ENCODE measurements at regions not wholly inside any gene's neighbourhood (a gene's known extent, or its start where the extent isn't known, plus 50 kb on each side); places are given as distances from the start of the nearest gene placed in this dataset.

GRCh38 chr6:80437801-80438200 lies 331.3 kb downstream of the BCKDHB start:
- Histone ChIP-seq H3K9ac (ENCODE audit: low read depth in 1 of 2, low read length in 2 of 2) (no peak overlapping the region), H3K9me3 (ENCODE audit: control insufficient read depth in 4 of 4, low read length in 3 of 4) (no peaks in the 10 kb centered on the region), H3K4me3 (ENCODE audit: low read depth in 1 of 3, low read length in 3 of 3) (no peak overlapping the region), H3K27ac (ENCODE audit: low read depth in 1 of 2, low read length in 2 of 2) (no peak overlapping the region), H3K27me3 (ENCODE audit: control insufficient read depth in 4 of 4, insufficient read depth in 4 of 4, low read length in 3 of 4) (no peaks in the 10 kb centered on the region), H3K4me1 (ENCODE audit: control insufficient read depth in 4 of 4, insufficient read depth in 4 of 4, low read length in 3 of 4) (no peaks in the 10 kb centered on the region), H3K36me3 (ENCODE audit: control insufficient read depth in 4 of 4, insufficient read depth in 3 of 4, low read depth in 1 of 4, low read length in 3 of 4) (no peaks in the 10 kb centered on the region)
- WGBS = 91% methylated on average over 5 of the region's 5 CpGs
- DNase-seq (ENCODE audit: low spot score) = no peak
- TF ChIP-seq HNF4A (conservative IDR thresholded peaks at IDR 0.05) (no peak), REST (IDR thresholded peaks at IDR 0.05) (no peak), TAF1 (conservative IDR thresholded peaks at IDR 0.05) (no peak), GABPA (IDR thresholded peaks at IDR 0.05 in 1 of 2, conservative IDR thresholded peaks at IDR 0.05 in 1 of 2) (no peak), JUND (IDR thresholded peaks at IDR 0.05) (no peak), CTCF (IDR thresholded peaks at IDR 0.05; ENCODE audit: low read depth, low read length, missing input control) (no peak), NR2F2 (IDR thresholded peaks at IDR 0.05) (no peak), YY1 (IDR thresholded peaks at IDR 0.05) (no peak), FOXA2 (IDR thresholded peaks at IDR 0.05) (no peak), SP1 (IDR thresholded peaks at IDR 0.05) (no peak), RAD21 (IDR thresholded peaks at IDR 0.05) (no peak), FOXA1 (IDR thresholded peaks at IDR 0.05) (no peak)
- TF ChIP-seq, protein P1, sequence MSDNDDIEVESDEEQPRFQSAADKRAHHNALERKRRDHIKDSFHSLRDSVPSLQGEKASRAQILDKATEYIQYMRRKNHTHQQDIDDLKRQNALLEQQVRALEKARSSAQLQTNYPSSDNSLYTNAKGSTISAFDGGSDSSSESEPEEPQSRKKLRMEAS (IDR thresholded peaks at IDR 0.05) = no peak
- TF ChIP-seq, protein P2, sequence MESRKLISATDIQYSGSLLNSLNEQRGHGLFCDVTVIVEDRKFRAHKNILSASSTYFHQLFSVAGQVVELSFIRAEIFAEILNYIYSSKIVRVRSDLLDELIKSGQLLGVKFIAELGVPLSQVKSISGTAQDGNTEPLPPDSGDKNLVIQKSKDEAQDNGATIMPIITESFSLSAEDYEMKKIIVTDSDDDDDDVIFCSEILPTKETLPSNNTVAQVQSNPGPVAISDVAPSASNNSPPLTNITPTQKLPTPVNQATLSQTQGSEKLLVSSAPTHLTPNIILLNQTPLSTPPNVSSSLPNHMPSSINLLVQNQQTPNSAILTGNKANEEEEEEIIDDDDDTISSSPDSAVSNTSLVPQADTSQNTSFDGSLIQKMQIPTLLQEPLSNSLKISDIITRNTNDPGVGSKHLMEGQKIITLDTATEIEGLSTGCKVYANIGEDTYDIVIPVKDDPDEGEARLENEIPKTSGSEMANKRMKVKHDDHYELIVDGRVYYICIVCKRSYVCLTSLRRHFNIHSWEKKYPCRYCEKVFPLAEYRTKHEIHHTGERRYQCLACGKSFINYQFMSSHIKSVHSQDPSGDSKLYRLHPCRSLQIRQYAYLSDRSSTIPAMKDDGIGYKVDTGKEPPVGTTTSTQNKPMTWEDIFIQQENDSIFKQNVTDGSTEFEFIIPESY (IDR thresholded peaks at IDR 0.05) = no peak

DNA sequence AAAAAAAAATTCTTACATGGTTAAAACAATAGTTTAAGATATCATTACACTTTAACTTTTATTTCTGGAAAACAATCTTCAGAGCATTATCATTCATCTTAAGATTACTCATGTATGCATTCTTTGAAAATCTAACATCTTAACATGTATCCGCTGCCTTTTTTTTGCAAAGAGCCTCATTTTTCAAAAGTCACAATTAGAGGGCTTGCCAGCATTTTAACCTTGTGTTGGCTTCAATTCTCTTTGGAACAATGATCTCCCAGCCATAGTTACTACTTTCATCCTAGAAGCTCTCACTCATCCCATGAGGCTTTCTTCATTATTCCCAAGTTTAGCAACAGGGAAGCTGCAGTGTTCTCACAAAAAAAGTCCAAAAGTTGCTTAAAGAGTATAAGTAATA lies 330.8 kb downstream of the BCKDHB start:
- no peak overlapping the region for H3K9ac ChIP-seq (ENCODE audit: low read depth in 1 of 2, low read length in 2 of 2)
- H3K4me3 ChIP-seq (ENCODE audit: low read depth in 1 of 3, low read length in 3 of 3) = no peak overlapping the region
- WGBS = 93% methylated on average over 1 of the region's 1 CpG
- no peak overlapping the region for H3K27ac ChIP-seq (ENCODE audit: low read depth in 1 of 2, low read length in 2 of 2)
- H3K4me1 ChIP-seq (ENCODE audit: control insufficient read depth in 4 of 4, insufficient read depth in 4 of 4, low read length in 3 of 4) = no peaks in the 10 kb centered on the region
- H3K9me3 ChIP-seq (ENCODE audit: control insufficient read depth in 4 of 4, low read length in 3 of 4) = no peaks in the 10 kb centered on the region
- DNase-seq (ENCODE audit: low spot score) = no peak
- no peaks in the 10 kb centered on the region for H3K27me3 ChIP-seq (ENCODE audit: control insufficient read depth in 4 of 4, insufficient read depth in 4 of 4, low read length in 3 of 4)
- no peaks in the 10 kb centered on the region for H3K36me3 ChIP-seq (ENCODE audit: control insufficient read depth in 4 of 4, insufficient read depth in 3 of 4, low read depth in 1 of 4, low read length in 3 of 4)
- TF ChIP-seq, protein P2 (IDR thresholded peaks at IDR 0.05) = no peak
- TF ChIP-seq, protein P3, sequence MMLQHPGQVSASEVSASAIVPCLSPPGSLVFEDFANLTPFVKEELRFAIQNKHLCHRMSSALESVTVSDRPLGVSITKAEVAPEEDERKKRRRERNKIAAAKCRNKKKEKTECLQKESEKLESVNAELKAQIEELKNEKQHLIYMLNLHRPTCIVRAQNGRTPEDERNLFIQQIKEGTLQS (IDR thresholded peaks at IDR 0.05) = no peak
- TF ChIP-seq RAD21 (IDR thresholded peaks at IDR 0.05) (no peak), NR2F2 (IDR thresholded peaks at IDR 0.05) (no peak), EGR1 (IDR thresholded peaks at IDR 0.05; ENCODE audit: low read depth in 2 of 2) (no peak)
